A549 (cell line): ENCODE measurements at regions not wholly inside any gene's neighbourhood (a gene's known extent, or its start where the extent isn't known, plus 50 kb on each side); places are given as distances from the start of the nearest gene placed in this dataset.

ENCODE experiments used
- ATAC-seq, 2 experiments: fragments of 200-7000 bp in 1 of 2; fragments of >200 bp in 1 of 2; cut with Nextera tagmentation in 1 of 2; cut with Tn5 transposase in 1 of 2; 3 replicates each; pipeline versions ENCODE4 v1.8.0 to v1.9.1; 2018 to 2020; ENCODE audit warnings: mild to moderate bottlenecking in 1 of 2, moderate library complexity in 1 of 2
- CTCF ChIA-PET: fragments of 300-600 bp; sonication (Branson Sonifier 250); formaldehyde crosslinking; extraction: SDS; loops from one replicate; lab custom pipeline; 2021; ENCODE audit warnings: antibody characterized with exemption, inconsistent platforms; lab: Yijun Ruan, JAX
- POLR2A ChIA-PET: fragments of 350-600 bp; formaldehyde crosslinking; extraction: SDS; loops from one replicate; lab custom pipeline; 2021; ENCODE audit warnings: antibody characterized with exemption, inconsistent platforms; lab: Yijun Ruan, JAX
- DNase-seq, 2 experiments: peaks; one replicate each; pipeline versions ENCODE4 v3.0.0 to v3.0.0-alpha.2; 2011 to 2016; ENCODE audit warnings: low read depth in 1 of 2, low spot score in 1 of 2
- FAIRE-seq: peaks from 2 replicates; lab custom pipeline; 2011; peaks lifted over from hg19 to GRCh38; lab: Jason Lieb, UNC
- H3K27ac ChIP-seq, 2 experiments: fragments of >200 bp; sonication (Bioruptor Twin); formaldehyde crosslinking; 3 replicates each; pipeline ENCODE4 v1.5.1; 2016 to 2017
- H3K4me1 ChIP-seq: fragments of >200 bp; sonication (Bioruptor Twin); formaldehyde crosslinking; 3 replicates; pipeline ENCODE4 v1.6.1; 2016
- H3K4me2 ChIP-seq: fragments of >200 bp; sonication (Bioruptor Twin); formaldehyde crosslinking; 3 replicates; pipeline ENCODE4 v1.6.1; 2016
- H3K4me3 ChIP-seq: fragments of >200 bp; sonication (Bioruptor Twin); formaldehyde crosslinking; 3 replicates; pipeline ENCODE4 v1.5.1; 2016
- H3K9me3 ChIP-seq: fragments of >200 bp; sonication (Bioruptor Twin); formaldehyde crosslinking; 3 replicates; pipeline ENCODE4 v1.6.1; 2016
- BHLHE40 ChIP-seq: IDR thresholded peaks from 2 replicates; pipeline ENCODE4 v1.6.1; 2012; ENCODE audit warnings: low read depth, low read length, inconsistent platforms
- CBX2 ChIP-seq: fragments of 200-600 bp; sonication (generic); IDR thresholded peaks from 2 replicates; pipeline ENCODE4 v1.6.1; 2016; ENCODE audit warnings: low read depth, mild to moderate bottlenecking, borderline replicate concordance
- CBX8 ChIP-seq: fragments of 200-600 bp; sonication (generic); IDR thresholded peaks from 2 replicates; pipeline ENCODE4 v1.6.1; 2016
- CHD2 ChIP-seq: fragments of 150-350 bp; IDR thresholded peaks from 2 replicates; pipeline ENCODE4 v1.6.1; 2014; ENCODE audit warnings: low read length; ENCODE audit not compliant: partially characterized antibody
- CHD4 ChIP-seq: fragments of 200-600 bp; sonication (generic); IDR thresholded peaks from 2 replicates; pipeline ENCODE4 v1.6.1; 2016; ENCODE audit warnings: antibody characterized with exemption, mild to moderate bottlenecking, borderline replicate concordance
- E2F6 ChIP-seq: IDR thresholded peaks from 2 replicates; pipeline ENCODE4 v1.6.1; 2012; ENCODE audit warnings: low read depth, borderline replicate concordance
- EHF ChIP-seq: fragments of 250-450 bp; sonication (Bioruptor Pico); IDR thresholded peaks from 2 replicates; pipeline ENCODE4 v1.5.0; 2020; ENCODE audit warnings: mild to moderate bottlenecking
- GATA3 ChIP-seq: IDR thresholded peaks from 2 replicates; pipeline ENCODE4 v1.6.1; 2012; ENCODE audit warnings: borderline replicate concordance
- HDAC2 ChIP-seq: fragments of 200-600 bp; sonication (generic); IDR thresholded peaks from 2 replicates; pipeline ENCODE4 v1.6.1; 2016
- HOXA7 ChIP-seq: fragments of 250-450 bp; sonication (Bioruptor Pico); IDR thresholded peaks from 2 replicates; pipeline ENCODE4 v1.5.0; 2020; ENCODE audit warnings: mild to moderate bottlenecking, moderate library complexity
- HOXB13 ChIP-seq: fragments of 250-450 bp; sonication (Bioruptor Pico); IDR thresholded peaks from 2 replicates; pipeline ENCODE4 v1.5.0; 2020; ENCODE audit warnings: low read depth, mild to moderate bottlenecking, moderate library complexity
- KDM5A ChIP-seq: fragments of 200-600 bp; sonication (generic); IDR thresholded peaks from 2 replicates; pipeline ENCODE4 v1.6.1; 2016; ENCODE audit warnings: antibody characterized with exemption, mild to moderate bottlenecking
- RAD21 ChIP-seq, 2 experiments: fragments of >200 bp in 1 of 2; sonication (Bioruptor Twin) in 1 of 2; formaldehyde crosslinking in 1 of 2; IDR thresholded peaks in 1 of 2; conservative IDR thresholded peaks in 1 of 2; 2 replicates in 1 of 2; 3 replicates in 1 of 2; pipeline ENCODE4 v1.6.1; 2012 to 2018; ENCODE audit warnings: inconsistent platforms in 1 of 2
- RARB ChIP-seq: fragments of 250-450 bp; sonication (Bioruptor Pico); IDR thresholded peaks from 2 replicates; pipeline ENCODE4 v1.8.0; 2021; ENCODE audit warnings: mild to moderate bottlenecking, moderate library complexity
- RNF2 ChIP-seq: fragments of 200-600 bp; sonication (generic); IDR thresholded peaks from 2 replicates; pipeline ENCODE4 v1.6.1; 2016; ENCODE audit warnings: low read depth, mild to moderate bottlenecking, antibody characterized with exemption, moderate library complexity, borderline replicate concordance
- SREBF2 ChIP-seq: fragments of 450-650 bp; IDR thresholded peaks from 2 replicates; pipeline ENCODE4 v1.6.1; 2014; ENCODE audit warnings: mild to moderate bottlenecking, moderate library complexity
- TFCP2L1 ChIP-seq: fragments of 250-450 bp; sonication (Bioruptor Pico); IDR thresholded peaks from 2 replicates; pipeline ENCODE4 v1.5.0; 2021; ENCODE audit warnings: mild to moderate bottlenecking
- TP53 ChIP-seq: fragments of 250-450 bp; sonication (Bioruptor Pico); IDR thresholded peaks from 2 replicates; pipeline ENCODE4 v1.5.0; 2021; ENCODE audit warnings: mild to moderate bottlenecking, moderate library complexity
- ZFP36 ChIP-seq: fragments of 450-650 bp; IDR thresholded peaks from 2 replicates; pipeline ENCODE4 v1.6.1; 2014; ENCODE audit warnings: borderline replicate concordance; ENCODE audit not compliant: partially characterized antibody
- ZNF302 ChIP-seq: fragments of 250-450 bp; sonication (Bioruptor Pico); IDR thresholded peaks from 2 replicates; pipeline ENCODE4 v1.9.0; 2021; ENCODE audit warnings: inconsistent platforms, mild to moderate bottlenecking, moderate library complexity
- WGBS: methylation state at CpG from one replicate; pipeline ENCODE4 v1.1.6; 2017; ENCODE audit errors: missing lambda C conversion rate; 5-methylcytosine and 5-hydroxymethylcytosine counted together
- TF ChIP-seq, protein P1 (sequence below): fragments of 450-650 bp; IDR thresholded peaks from 2 replicates; pipeline ENCODE4 v1.6.1; 2014; ENCODE audit warnings: antibody characterized with exemption
- TF ChIP-seq, protein P2 (sequence below): fragments of 250-450 bp; sonication (Bioruptor Pico); IDR thresholded peaks from 2 replicates; pipeline ENCODE4 v1.5.0; 2021; ENCODE audit warnings: mild to moderate bottlenecking, moderate library complexity, borderline replicate concordance

GRCh38 chr1:232481091-232481490 is 148.8 kb downstream of the SIPA1L2 start (continued):
- TF ChIP-seq ZNF302 (CRISPR knock-in tag) (no peak), BHLHE40 (no peak), RARB (CRISPR knock-in tag) (no peak), HDAC2 (no peak), E2F6 (no peak)

DNA sequence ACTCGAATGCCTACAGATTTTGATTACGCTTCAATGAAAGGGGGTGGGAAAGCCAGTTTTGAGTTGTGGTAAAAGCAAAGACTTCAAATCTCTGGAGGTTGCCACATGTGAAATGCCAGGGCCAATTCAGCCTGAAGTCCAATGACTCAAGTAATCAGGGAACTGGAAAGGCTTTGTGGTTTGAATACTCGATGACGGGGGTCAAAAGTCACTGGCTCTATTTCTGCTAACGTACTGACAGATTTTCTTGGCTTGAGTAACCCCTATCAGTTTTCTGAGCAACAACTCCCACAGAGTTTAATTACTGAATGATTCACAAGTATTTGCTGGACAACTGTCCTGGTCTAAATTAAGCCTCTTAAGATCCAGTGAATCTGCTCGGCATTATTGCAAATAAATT is 152.2 kb downstream of the SIPA1L2 start:
- H3K9me3 ChIP-seq: no peaks in the 10 kb centered on the region
- POLR2A ChIA-PET: no interaction called here
- DNase-seq (no peak), ATAC-seq (no peak), FAIRE-seq (no peak)
- H3K4me2 ChIP-seq: no peak overlapping the region
- TF ChIP-seq RNF2: no peak
- TF ChIP-seq, protein P1, sequence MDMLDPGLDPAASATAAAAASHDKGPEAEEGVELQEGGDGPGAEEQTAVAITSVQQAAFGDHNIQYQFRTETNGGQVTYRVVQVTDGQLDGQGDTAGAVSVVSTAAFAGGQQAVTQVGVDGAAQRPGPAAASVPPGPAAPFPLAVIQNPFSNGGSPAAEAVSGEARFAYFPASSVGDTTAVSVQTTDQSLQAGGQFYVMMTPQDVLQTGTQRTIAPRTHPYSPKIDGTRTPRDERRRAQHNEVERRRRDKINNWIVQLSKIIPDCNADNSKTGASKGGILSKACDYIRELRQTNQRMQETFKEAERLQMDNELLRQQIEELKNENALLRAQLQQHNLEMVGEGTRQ: no peak
- TF ChIP-seq, protein P2, sequence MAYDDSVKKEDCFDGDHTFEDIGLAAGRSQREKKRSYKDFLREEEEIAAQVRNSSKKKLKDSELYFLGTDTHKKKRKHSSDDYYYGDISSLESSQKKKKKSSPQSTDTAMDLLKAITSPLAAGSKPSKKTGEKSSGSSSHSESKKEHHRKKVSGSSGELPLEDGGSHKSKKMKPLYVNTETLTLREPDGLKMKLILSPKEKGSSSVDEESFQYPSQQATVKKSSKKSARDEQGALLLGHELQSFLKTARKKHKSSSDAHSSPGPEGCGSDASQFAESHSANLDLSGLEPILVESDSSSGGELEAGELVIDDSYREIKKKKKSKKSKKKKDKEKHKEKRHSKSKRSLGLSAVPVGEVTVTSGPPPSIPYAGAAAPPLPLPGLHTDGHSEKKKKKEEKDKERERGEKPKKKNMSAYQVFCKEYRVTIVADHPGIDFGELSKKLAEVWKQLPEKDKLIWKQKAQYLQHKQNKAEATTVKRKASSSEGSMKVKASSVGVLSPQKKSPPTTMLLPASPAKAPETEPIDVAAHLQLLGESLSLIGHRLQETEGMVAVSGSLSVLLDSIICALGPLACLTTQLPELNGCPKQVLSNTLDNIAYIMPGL (CRISPR knock-in tag): no peak
- no peak for TF ChIP-seq CHD4
- TF ChIP-seq ZFP36: no peak
- no peak overlapping the region for H3K4me3 ChIP-seq
- peaks cover 7% of the 10 kb centered on the region; the same call in 2 of the 3 replicates for H3K4me1 ChIP-seq
- WGBS: 80% methylated on average over 6 of the region's 6 CpGs
- CTCF ChIA-PET: no interaction called here
- no peak overlapping the region for H3K27ac ChIP-seq

DNA sequence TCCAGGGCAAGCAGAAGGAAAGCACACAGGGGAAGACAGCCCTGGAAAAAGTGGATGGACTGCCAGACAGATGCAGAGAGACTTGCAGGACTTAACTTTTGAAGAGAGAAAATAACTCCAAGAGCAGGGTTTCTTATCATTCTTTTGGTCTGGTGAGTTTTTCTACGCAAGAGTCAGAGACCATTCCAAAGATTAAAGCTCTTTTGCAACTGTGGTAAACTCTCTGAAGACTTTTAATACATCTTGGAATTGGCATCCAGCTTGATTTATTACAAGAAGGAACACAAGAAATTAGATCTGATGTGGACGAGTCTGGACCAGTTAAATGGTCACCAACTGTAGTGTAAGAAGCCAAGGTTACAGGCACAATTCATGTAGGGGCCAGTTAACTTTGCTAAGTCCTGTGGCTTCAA is 153.4 kb downstream of the SIPA1L2 start:
- no peak for TF ChIP-seq E2F6
- TF ChIP-seq TP53 (CRISPR knock-in tag): no peak
- TF ChIP-seq SREBF2: no peak
- no peak for TF ChIP-seq ZFP36
- TF ChIP-seq KDM5A: no peak
- no peak for TF ChIP-seq GATA3
- no peak for TF ChIP-seq HOXB13
- TF ChIP-seq HOXA7: no peak
- no peak for TF ChIP-seq RAD21 (conservative IDR thresholded peaks at IDR 0.05 in 1 of 2, IDR thresholded peaks at IDR 0.05 in 1 of 2)
- TF ChIP-seq CHD2: no peak
- TF ChIP-seq CBX8: no peak
- TF ChIP-seq, protein P2 (CRISPR knock-in tag): no peak
- no peak for TF ChIP-seq EHF
- TF ChIP-seq CHD4: no peak
- no peak for TF ChIP-seq TFCP2L1 (CRISPR knock-in tag)
- no peak for TF ChIP-seq CBX2
- no peak overlapping the region for H3K4me2 ChIP-seq
- H3K4me3 ChIP-seq: no peak overlapping the region
- DNase-seq: no peak
- ChIA-PET CTCF (no interaction called here), POLR2A (no interaction called here)
- no peak for FAIRE-seq
- peaks cover 12% of the 10 kb centered on the region; the same call in 2 of the 3 replicates for H3K4me1 ChIP-seq
- 82% methylated on average over 2 of the region's 2 CpGs for WGBS
- H3K27ac ChIP-seq: no peak overlapping the region
- no peaks in the 10 kb centered on the region for H3K9me3 ChIP-seq
- ATAC-seq: no peak
